Choroid plexus epithelial cell (primary cell): ENCODE measurements at regions not wholly inside any gene's neighbourhood (a gene's known extent, or its start where the extent isn't known, plus 50 kb on each side); places are given as distances from the start of the nearest gene placed in this dataset.
"Not testable (repeated sequence)": the region's sequence is repeated elsewhere in the genome, so short reads cannot be mapped to it uniquely, and the experiment has no call there.

Experiments used
- DNase-seq: peaks from one replicate; pipeline ENCODE4 v3.0.0-alpha.2; 2010; ENCODE audit warnings: low read depth
- H3K4me3 ChIP-seq: 2 replicates; pipeline ENCODE4 v1.5.1; 2011; ENCODE audit warnings: low read depth, mild to moderate bottlenecking, control low read depth, low read length, moderate library complexity
- CTCF ChIP-seq: conservative IDR thresholded peaks from 2 replicates; pipeline ENCODE4 v1.5.1; 2011; ENCODE audit warnings: low read depth, mild to moderate bottlenecking, control low read depth, inconsistent platforms, low read length, moderate library complexity

GRCh38 chr6:16883414-16883813, 122.2 kb upstream of the ATXN1 start:
- TF ChIP-seq CTCF = no peak
- DNase-seq = no peak
- H3K4me3 ChIP-seq = no peak overlapping the region

GRCh38 chr6:16882230-16882629, 121.0 kb upstream of the ATXN1 start:
- DNase-seq = no peak
- no peak overlapping the region for H3K4me3 ChIP-seq
- TF ChIP-seq CTCF = no peak

GRCh38 chr6:16876852-16877251, 115.6 kb upstream of the ATXN1 start:
- not testable (repeated sequence) for DNase-seq, H3K4me3 ChIP-seq

- H3K4me3 ChIP-seq = no peak overlapping the region
- no peak for TF ChIP-seq CTCF
- DNase-seq = no peak
Observed at GRCh38 chr6:16876201-16876600, 114.9 kb upstream of the ATXN1 start.

- DNase-seq = no peak
- no peak for TF ChIP-seq CTCF
- H3K4me3 ChIP-seq = no peak overlapping the region
Observed at GRCh38 chr6:16873698-16874097, 112.4 kb upstream of the ATXN1 start.

- peak; percentile 14 for TF ChIP-seq CTCF
- no peak for DNase-seq
- H3K4me3 ChIP-seq = no peak overlapping the region
Observed at GRCh38 chr6:16872543-16873235, 111.4 kb upstream of the ATXN1 start.

- DNase-seq = no peak
- no peak for TF ChIP-seq CTCF
- H3K4me3 ChIP-seq = no peak overlapping the region
Observed at GRCh38 chr6:16871047-16871446, 109.8 kb upstream of the ATXN1 start.
